ENCODE measurements at regions not wholly inside any gene's neighbourhood (a gene's known extent, or its start where the extent isn't known, plus 50 kb on each side); places are given as distances from the start of the nearest gene placed in this dataset.
A peak's percentile ranks its signal among the peaks of the same experiment; 100 is the strongest.
"Not testable (repeated sequence)": the region's sequence is repeated elsewhere in the genome, so short reads cannot be mapped to it uniquely, and the experiment has no call there.

GRCh38 chr10:31188792-31189406, 130.1 kb upstream of the ZEB1 start:
- DNase-seq, result no peak

- DNase-seq, result no peak
Measured at GRCh38 chr10:31190488-31190887, 128.5 kb upstream of the ZEB1 start.

GRCh38 chr10:31192475-31192874, 126.5 kb upstream of the ZEB1 start:
- DNase-seq, result no peak

GRCh38 chr10:31194986-31195385, 124.0 kb upstream of the ZEB1 start:
- DNase-seq, result no peak

GRCh38 chr10:31197886-31198285, 121.1 kb upstream of the ZEB1 start:
- no peak for DNase-seq

- DNase-seq, result no peak
Measured at GRCh38 chr10:31204090-31204489, 114.9 kb upstream of the ZEB1 start.

- no peak for DNase-seq
Measured at GRCh38 chr10:31207636-31208035, 111.4 kb upstream of the ZEB1 start.

- DNase-seq, result no peak
Measured at GRCh38 chr10:31209478-31209877, 109.5 kb upstream of the ZEB1 start.

- no peak for DNase-seq
Measured at GRCh38 chr10:31210190-31210589, 108.8 kb upstream of the ZEB1 start.

- no peak for DNase-seq
Measured at GRCh38 chr10:31213959-31214358, 105.1 kb upstream of the ZEB1 start.

GRCh38 chr10:31215052-31215451, 104.0 kb upstream of the ZEB1 start:
- no peak for DNase-seq

- DNase-seq, result no peak
Measured at GRCh38 chr10:31219306-31219705, 99.7 kb upstream of the ZEB1 start.

- not testable (repeated sequence) for DNase-seq
Measured at GRCh38 chr10:31228780-31229179, 90.2 kb upstream of the ZEB1 start.

GRCh38 chr10:31239961-31240360, 79.1 kb upstream of the ZEB1 start:
- DNase-seq, result no peak

GRCh38 chr10:31242902-31243301, 76.1 kb upstream of the ZEB1 start:
- no peak for DNase-seq

- not testable (repeated sequence) for DNase-seq
Measured at GRCh38 chr10:31251118-31251517, 67.9 kb upstream of the ZEB1 start.

- DNase-seq, result no peak
Measured at GRCh38 chr10:31253237-31253636, 65.8 kb upstream of the ZEB1 start.

- DNase-seq, result peak; percentile 17
Measured at GRCh38 chr10:31261511-31262311, 57.3 kb upstream of the ZEB1 start.

- no peak for DNase-seq
Measured at GRCh38 chr10:31262672-31263071, 56.3 kb upstream of the ZEB1 start.

- DNase-seq, result no peak
Measured at GRCh38 chr10:31263903-31264302, 55.1 kb upstream of the ZEB1 start.

- DNase-seq, result peak; percentile 11
Measured at GRCh38 chr10:31268444-31269303, 50.3 kb upstream of the ZEB1 start.
